WERI-Rb-1 (cell line): ENCODE measurements at regions not wholly inside any gene's neighbourhood (a gene's known extent, or its start where the extent isn't known, plus 50 kb on each side); places are given as distances from the start of the nearest gene placed in this dataset.

Experiments
- DNase-seq: peaks from one replicate; pipeline ENCODE4 v3.0.0-alpha.2; 2020
- H3K27ac ChIP-seq: fragments of 250-450 bp; sonication (Bioruptor Pico); 2 replicates; pipeline ENCODE4 v1.5.1; 2020; ENCODE audit warnings: mild to moderate bottlenecking, moderate library complexity
- H3K27me3 ChIP-seq: fragments of 250-450 bp; sonication (Bioruptor Pico); 2 replicates; pipeline ENCODE4 v1.5.1; 2021; ENCODE audit warnings: mild to moderate bottlenecking, low read depth, moderate library complexity; ENCODE audit not compliant: insufficient read depth, severe bottlenecking
- H3K36me3 ChIP-seq: fragments of 250-450 bp; sonication (Bioruptor Pico); 2 replicates; pipeline ENCODE4 v1.5.1; 2020; ENCODE audit warnings: mild to moderate bottlenecking, moderate library complexity
- H3K4me3 ChIP-seq: 2 replicates; pipeline ENCODE4 v1.5.1; 2011; ENCODE audit warnings: low read depth, mild to moderate bottlenecking, control low read depth, low read length
- H3K9me3 ChIP-seq: fragments of 250-450 bp; sonication (Bioruptor Pico); 2 replicates; pipeline ENCODE4 v1.5.1; 2021; ENCODE audit warnings: mild to moderate bottlenecking, moderate library complexity; ENCODE audit not compliant: severe bottlenecking
- CTCF ChIP-seq: IDR thresholded peaks from 2 replicates; pipeline ENCODE4 v1.5.1; 2011; ENCODE audit warnings: low read depth, mild to moderate bottlenecking, control low read depth, inconsistent platforms, low read length

- peaks cover 38% of the 10 kb centered on the region for H3K27me3 ChIP-seq
- DNase-seq = no peak
- no peak overlapping the region for H3K4me3 ChIP-seq
- no peak for TF ChIP-seq CTCF
- H3K27ac ChIP-seq = no peak overlapping the region
- no peaks in the 10 kb centered on the region for H3K36me3 ChIP-seq
- no peaks in the 10 kb centered on the region for H3K9me3 ChIP-seq
Measured at GRCh38 chr20:6611911-6612605, 155.4 kb upstream of the BMP2 start.

GRCh38 chr20:6606651-6607050 lies 160.8 kb upstream of the BMP2 start:
- H3K27ac ChIP-seq = no peak overlapping the region
- no peak overlapping the region for H3K4me3 ChIP-seq
- no peaks in the 10 kb centered on the region for H3K9me3 ChIP-seq
- peaks cover 41% of the 10 kb centered on the region for H3K27me3 ChIP-seq
- TF ChIP-seq CTCF = no peak
- H3K36me3 ChIP-seq = no peaks in the 10 kb centered on the region
- no peak for DNase-seq

- H3K9me3 ChIP-seq = no peaks in the 10 kb centered on the region
- H3K27ac ChIP-seq = no peak overlapping the region
- TF ChIP-seq CTCF = no peak
- H3K4me3 ChIP-seq = no peak overlapping the region
- H3K27me3 ChIP-seq = peaks cover 39% of the 10 kb centered on the region
- no peak for DNase-seq
- H3K36me3 ChIP-seq = no peaks in the 10 kb centered on the region
Measured at GRCh38 chr20:6605055-6605935, 162.2 kb upstream of the BMP2 start.

- H3K4me3 ChIP-seq = no peak overlapping the region
- DNase-seq = no peak
- no peak overlapping the region for H3K27ac ChIP-seq
- no peaks in the 10 kb centered on the region for H3K36me3 ChIP-seq
- no peak for TF ChIP-seq CTCF
- H3K27me3 ChIP-seq = peaks cover 39% of the 10 kb centered on the region
- no peaks in the 10 kb centered on the region for H3K9me3 ChIP-seq
Measured at GRCh38 chr20:6604179-6604578, 163.3 kb upstream of the BMP2 start.

GRCh38 chr20:6599876-6600735 lies 167.4 kb upstream of the BMP2 start:
- no peak for DNase-seq
- TF ChIP-seq CTCF = no peak
- H3K4me3 ChIP-seq = no peak overlapping the region
- no peak overlapping the region for H3K27ac ChIP-seq
- H3K36me3 ChIP-seq = no peaks in the 10 kb centered on the region
- no peaks in the 10 kb centered on the region for H3K9me3 ChIP-seq
- H3K27me3 ChIP-seq = peaks cover 34% of the 10 kb centered on the region
